Cardiac septum (tissue), 1 donor: ENCODE measurements at regions not wholly inside any gene's neighbourhood (a gene's known extent, or its start where the extent isn't known, plus 50 kb on each side); places are given as distances from the start of the nearest gene placed in this dataset.
"Not testable (repeated sequence)": the region's sequence is repeated elsewhere in the genome, so short reads cannot be mapped to it uniquely, and the experiment has no call there.

Experiments used
- DNase-seq: peaks from one replicate; pipeline ENCODE4 v3.0.0-alpha.2; 2020; ENCODE audit warnings: low spot score
- intact Hi-C: fragments of 100-400 bp; cut with DNase I; formaldehyde crosslinking; loops from one replicate; pipeline ENCODE4 v1.14.0; 2022
- donor health status: DM: no; HTN: no; CAD: no.

DNA sequence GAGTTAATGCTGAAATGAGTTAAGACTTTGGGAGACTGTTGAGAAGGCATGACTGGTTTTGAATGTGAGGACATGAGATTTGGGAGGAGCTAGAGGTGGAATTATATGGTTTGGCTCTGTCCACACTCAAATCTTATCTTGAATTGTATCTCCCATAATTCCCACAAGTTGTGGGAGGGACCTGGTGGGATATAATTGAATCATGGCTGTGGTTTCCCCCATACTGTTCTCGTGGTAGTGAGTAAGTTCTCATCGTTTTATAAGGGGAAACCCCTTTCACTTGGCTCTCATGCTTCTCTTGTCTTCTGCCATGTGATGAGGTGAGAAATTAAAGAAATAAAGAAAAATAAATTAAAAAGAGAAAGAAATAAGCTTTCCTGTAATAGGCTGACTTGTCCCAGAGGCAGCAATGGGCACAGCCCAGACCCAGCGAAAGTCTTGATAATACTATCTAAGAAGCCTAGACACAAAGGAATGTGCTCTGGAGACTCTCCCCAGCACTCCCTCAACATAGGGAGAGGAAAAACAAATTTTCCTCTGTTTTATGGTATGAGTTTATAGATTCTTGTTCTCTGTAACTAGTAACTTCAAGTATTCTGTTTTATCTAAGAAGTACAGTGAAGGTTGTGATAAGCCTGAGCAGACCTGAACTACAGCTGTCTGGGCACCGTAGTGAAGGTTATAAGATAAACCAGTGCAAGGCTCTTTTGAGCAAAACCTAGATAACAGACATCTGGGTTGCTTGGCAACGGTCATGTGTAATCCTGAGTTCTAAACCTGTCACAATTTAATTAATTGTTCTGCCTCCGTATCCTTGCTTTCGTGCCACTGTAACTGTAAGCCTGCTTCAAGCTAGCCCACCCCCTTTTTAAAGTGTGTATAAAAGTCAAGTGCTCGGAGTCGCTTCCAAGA, 88.9 kb upstream of the ECI2 start:
- intact Hi-C loops = no loop called here
- DNase-seq = no peak

DNA sequence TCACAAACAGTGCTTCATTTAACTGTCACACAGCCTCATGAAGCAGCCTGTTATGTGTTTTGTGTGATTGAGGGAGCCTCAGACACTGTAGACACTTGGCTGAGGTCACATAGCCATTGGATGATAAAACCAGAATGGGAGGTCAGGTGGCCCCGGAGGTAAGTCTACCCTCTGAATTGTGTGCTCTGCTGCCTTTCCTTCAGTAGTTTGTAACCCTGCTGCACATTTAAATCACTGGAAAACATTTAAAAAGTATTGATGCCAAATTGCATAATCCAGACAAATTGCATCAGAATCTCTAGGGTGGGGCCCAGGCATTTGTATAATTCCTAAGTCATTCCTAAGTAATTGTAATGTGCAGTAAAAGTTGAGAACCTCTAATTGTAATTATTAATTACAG, 85.2 kb upstream of the ECI2 start:
- intact Hi-C loops = no loop called here

DNA sequence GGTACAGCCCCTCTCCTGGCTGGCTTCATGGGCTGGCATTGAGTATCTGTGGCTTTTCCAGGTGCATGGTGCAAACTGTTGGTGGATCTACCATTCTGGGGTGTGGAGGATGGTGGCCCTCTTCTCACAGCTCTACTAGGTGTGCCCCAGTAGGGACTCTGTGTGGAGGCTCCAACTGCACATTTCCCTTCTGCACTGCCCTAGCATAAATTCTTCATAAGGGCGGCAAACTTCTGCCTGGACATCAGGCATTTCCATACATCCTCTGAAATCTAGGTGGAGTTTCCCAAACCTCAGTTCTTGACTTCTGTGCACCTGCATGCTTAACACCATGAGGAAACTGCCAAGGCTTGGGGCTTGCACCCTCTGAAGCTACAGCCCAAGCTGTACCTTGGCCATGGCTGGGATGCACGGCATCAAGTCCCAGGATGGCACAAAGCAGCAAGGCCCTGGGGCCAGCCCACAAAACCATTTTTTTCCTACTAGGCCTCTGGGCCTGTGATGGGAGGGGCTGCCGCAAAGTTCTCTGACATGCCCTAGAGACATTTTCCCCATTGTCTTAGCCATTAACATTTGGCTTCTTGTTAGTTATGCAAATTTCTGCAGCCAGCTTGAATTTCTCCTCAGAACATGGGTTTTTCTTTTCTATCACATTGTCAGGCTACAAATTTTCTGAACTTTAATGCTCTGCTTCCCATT, 83.4 kb upstream of the ECI2 start:
- intact Hi-C loops, DNase-seq: not testable (repeated sequence)

More for the DNA sequence above, 85.2 kb upstream of the ECI2 start:
- no peak for DNase-seq

DNA sequence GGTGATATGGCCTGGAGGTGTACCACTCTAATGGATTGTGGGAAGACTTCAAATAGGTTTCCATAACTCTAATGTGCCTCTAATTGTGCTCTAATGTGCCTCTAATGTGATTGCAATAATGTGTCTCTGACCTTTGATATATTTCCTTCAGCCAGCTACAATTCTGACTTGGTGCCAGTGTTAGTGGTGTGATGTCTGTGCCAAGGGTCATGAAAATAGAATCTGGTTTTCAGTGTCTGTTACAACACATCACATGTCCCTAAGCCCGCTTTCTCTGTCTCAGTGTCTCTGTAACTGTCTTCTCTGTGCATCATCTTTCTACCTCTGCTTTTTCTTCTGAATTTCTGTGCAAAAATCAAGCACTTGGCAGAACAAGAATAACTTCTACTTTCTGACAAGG, 77.2 kb upstream of the ECI2 start:
- intact Hi-C loops = no loop called here
- DNase-seq = no peak

DNA sequence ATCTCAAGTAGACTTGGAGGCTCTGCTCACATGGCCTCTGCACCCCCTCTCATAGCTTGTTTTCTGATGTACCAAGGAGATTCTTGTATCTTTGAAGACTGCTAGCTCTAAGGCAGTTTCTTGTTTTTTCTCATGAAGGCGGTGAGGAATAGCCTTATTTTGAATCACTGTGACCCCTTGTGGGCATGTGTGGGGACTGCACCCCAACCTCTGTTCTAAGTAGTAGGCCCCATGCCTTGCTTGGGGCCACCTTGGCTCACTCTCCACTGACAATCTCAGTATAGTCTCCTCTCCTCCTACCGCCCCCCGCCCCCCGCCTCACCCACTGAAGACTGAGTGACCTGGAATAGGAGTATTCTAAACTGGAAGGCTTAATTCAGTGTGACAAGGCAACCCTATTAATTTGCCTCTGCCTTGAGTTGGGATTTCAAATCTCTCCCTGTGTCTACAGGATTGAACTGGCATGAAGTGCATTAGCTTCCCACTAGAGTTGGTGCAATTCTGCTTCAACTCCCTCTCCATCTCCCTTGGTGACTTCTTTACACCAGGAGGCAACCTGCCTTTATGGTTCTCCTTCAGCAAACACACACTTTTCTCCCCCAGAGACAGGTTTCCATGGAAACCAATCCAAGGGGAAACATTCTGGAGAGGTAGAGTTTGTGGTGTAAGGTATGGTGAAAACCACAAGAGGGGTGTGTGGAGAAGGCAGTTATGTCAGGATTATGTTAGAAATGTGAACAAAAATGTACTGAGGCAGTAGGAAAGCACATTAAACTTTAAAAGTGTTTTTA, 75.4 kb upstream of the ECI2 start:
- intact Hi-C loops = no loop called here
- no peak for DNase-seq

DNA sequence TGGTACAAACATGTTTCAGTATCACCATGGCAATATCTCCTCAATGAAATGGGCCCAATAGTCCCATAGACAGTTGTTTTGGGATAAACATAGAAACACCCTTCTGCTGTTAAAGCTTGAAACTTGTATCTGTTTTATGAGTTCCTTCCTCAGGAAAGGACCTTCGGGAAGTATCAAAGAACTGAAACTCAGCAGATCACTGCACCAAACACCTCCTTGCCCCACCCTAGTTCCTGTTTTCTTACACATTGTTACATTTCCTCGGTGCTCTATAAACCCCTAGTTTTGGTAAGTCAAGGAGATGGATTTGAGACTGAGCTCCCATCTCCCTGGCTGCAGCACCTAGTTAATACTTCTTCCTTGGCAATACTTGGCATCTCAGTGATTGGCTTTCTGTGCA, 73.8 kb upstream of the ECI2 start:
- intact Hi-C loops = no loop called here
- DNase-seq = no peak

DNA sequence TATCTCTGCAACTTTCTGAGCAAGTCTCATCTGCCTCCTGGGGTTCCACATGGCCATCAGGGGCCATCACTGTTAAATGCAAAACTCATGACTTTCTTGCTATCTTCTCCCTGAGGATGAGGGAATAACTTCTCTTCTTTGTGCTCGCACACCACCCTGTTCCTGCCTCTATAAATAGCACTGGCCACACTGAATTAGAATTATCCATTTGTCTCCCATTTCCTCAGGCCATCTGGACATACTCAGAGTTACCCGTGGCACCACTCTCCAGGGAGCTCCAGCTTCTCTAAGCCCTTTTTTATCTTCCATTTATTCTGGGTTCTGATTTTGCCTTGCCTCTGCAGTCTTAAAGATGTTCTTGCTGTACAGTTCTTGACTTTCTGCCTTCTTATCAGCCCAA, 72.8 kb upstream of the ECI2 start:
- intact Hi-C loops = no loop called here
- DNase-seq = no peak

DNA sequence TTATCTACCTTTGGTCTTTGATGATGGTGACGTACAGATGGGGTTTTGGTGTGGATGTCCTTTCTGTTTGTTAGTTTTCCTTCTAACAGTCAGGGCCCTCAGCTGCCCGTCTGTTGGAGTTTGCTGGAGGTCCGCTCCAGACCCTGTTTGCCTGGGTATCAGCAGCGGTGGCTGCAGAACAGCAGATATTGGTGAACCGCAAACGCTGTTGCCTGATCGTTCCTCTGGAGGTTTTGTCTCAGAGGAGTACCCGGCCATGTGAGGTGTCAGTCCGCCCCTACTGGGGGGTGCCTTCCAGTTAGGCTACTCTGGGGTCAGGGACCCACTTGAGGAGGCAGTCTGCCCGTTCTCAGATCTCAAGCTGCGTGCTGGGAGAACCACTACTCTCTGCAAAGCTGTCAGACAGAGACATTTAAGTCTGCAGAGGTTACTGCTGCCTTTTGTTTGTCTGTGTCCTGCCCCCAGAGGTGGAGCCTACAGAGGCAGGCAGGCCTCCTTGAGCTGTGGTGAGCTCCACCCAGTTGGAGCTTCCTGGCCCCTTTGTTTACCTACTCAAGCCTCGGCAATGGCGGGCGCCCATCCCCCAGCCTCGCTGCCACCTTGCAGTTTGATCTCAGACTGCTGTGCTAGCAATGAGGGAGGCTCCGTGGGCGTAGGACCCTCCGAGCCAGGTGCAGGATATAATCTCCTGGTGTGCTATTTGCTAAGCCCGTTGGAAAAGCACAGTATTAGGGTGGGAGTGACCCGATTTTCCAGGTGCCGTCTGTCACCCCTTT, 68.5 kb upstream of the ECI2 start:
- intact Hi-C loops, DNase-seq: not testable (repeated sequence)

DNA sequence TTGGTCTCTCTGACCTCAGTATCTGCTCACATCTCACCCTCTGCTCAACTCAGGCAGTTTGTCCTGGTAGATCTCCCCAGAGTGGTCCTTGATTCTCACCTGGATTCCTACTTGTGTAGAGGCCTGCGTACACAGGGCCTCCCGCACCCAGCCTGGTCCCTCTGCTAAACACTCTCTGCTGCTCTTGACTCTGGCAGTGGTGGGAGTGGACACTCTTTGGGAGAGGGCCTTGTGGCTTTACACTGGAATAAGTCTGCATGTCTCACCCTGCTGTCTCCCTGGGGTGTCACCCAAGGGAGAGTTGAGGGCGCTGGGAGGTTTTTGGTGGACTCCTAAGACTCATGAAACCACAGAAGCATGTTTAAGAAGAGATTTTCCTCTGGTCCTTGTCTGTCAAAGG, 57.3 kb upstream of the ECI2 start:
- intact Hi-C loops = no loop called here
- DNase-seq = no peak

DNA sequence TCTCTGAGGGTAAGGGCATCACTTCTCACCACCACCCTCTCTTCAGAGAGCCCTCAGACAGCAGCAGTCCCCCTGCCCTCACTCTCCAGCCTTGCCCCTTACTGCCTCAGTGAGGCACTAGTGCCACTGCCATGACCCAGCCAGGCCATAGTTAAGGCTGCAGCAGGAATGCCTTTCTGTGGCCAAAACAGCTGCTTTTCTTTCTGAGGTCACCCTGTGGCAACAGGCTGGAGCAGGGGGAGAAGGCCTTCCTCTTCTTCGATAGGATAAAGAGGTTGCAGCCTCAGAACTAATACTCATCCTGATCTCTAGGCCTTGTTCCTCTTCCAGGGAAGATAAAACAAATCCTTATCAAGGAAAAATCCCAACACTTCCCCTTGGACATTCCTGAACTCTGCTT, 56.8 kb upstream of the ECI2 start:
- DNase-seq = no peak
- intact Hi-C loops = no loop called here

DNA sequence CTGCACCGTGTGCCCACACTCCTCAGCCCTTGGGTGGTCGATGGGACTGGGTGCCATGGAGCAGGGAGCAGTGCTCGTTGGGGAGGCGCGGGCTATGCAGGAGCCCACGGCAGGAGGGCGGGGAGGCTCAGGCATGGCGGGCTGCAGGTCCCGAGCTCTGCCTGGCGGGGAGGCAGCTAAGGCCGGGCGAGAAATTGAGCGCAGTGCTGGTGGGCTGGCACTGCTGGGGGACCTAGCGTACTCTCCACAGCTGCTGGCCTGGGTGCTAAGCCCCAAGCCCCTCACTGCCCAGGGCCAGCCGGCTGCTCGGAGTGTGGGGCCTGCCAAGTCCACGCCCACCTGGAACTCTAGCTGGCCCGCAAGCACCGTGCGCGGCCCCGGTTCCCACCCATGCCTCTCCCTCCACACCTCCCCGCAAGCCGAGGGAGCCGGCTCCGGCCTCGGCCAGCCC, 55.9 kb upstream of the ECI2 start:
- no peak for DNase-seq
- intact Hi-C loops = no loop called here

DNA sequence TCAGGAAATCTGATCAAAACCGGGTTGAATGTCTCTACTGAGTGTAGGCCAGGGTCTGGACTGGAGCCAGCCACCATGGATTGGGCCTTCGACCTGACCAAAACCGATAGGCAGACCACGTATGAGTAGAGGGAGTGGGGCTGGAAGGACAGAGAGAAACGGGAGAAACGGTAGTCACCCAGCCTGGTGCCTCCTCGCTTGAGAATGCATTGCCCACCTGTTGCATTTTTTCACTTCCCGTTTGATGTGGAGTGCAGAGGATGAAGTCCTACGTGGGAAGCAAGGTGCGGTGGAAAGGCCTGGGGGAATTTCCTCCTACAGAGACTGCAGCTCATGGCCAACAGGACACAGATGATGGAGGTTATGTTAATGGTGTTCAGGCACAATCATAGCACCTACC, 53.9 kb upstream of the ECI2 start:
- DNase-seq = no peak
- intact Hi-C loops = no loop called here

DNA sequence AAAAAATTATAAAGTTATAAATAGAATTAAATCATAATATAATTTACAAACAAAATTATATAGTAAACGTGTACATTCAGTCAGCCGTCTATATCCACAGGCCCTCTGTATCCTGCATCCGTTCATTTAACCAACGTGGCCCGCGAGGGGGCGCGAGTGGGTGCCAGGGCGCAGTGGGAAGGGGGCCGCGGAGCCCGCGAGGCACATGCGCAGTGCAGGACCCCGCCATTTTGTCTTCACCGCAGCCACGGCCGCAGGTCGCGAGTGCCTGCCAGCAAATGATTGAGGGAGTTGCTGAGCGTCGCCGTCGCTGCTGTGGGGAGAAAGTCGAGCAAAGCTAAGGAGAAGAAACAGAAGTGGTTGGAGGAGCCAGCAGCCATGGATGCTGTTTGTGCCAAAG, 53.4 kb upstream of the ECI2 start:
- DNase-seq = no peak
- intact Hi-C loops = no loop called here

DNA sequence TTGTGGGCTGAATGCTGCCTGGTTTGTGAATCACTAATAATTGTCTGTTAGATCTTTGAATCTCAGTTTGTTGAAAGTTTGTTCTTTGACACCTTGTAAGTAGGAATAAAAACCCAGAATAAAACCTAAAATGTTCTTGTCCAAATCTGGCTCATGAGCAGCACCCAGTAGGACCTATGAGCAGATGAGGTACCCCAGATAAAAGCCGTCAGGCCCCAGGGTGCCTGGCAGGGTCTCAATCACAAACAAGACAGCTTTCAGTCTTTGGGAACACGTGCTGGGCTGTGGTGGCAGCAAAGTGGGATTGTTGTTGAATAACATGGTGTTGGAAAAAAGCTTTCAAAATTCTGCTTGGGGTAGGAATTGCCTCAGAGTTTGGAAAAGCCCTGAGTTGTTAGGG, 52.1 kb upstream of the ECI2 start:
- intact Hi-C loops = no loop called here
- DNase-seq = no peak

DNA sequence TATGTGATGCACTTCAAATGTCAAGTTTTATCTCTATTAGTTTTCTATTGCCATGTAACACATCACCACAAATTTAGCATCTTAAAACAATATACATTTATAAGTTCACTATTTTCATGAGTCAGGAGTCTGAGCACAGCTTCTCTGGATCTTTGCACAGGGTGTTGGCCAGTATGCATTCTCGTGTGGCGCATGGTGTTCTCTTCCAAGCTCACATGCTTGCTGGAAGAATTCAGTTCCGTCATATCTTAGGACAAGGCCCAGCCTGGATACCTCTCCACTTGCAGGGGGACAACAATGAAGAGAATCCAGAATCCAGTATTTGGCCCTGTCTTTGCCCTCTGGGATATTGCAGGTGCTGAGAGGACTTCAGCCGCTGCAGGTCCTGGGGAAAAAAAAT, 51.0 kb upstream of the ECI2 start:
- no peak for DNase-seq
- intact Hi-C loops = no loop called here

DNA sequence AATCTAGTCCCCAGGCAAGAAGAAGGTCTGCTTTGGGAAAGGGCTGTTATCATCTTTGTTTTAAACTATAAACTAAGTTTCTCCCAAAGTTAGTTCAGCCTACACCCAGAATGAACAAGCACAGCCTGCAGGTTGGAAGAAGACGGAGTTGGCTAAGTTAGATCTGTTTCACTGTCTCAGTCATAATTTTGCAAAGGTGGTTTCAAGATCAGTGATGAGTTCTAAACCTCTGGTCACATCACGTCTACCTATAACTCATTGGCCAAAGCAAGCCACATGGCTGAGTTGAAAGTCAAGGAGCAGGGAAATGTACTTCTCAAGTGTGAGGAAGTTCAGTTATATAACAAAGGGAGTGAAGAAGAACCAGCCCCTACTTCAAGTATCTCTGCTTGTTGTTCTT, 50.5 kb upstream of the ECI2 start:
- intact Hi-C loops = no loop called here
- DNase-seq = no peak

DNA sequence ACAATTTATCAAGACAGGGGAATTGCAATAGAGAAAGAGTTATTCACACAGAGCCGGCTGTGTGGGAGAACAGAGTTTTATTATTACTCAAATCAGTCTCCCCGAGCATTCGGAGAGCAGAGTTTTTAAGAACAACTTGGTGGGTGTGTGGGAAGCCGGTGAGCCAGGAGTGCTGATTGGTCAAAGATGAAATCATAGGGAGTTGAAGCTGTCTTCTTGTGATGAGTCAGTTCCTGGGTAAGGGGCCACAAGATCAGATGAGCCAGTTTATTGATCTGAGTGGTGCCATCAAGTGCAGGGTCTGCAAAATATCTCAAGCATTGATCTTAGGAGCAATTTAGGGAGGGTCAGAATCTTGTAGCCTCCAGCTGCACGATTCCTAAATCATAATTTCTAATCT, 50.0 kb upstream of the ECI2 start:
- intact Hi-C loops = no loop called here
- no peak for DNase-seq
